ENCODE measurements at regions not wholly inside any gene's neighbourhood (a gene's known extent, or its start where the extent isn't known, plus 50 kb on each side); places are given as distances from the start of the nearest gene placed in this dataset.

- TF ChIP-seq, protein P1, sequence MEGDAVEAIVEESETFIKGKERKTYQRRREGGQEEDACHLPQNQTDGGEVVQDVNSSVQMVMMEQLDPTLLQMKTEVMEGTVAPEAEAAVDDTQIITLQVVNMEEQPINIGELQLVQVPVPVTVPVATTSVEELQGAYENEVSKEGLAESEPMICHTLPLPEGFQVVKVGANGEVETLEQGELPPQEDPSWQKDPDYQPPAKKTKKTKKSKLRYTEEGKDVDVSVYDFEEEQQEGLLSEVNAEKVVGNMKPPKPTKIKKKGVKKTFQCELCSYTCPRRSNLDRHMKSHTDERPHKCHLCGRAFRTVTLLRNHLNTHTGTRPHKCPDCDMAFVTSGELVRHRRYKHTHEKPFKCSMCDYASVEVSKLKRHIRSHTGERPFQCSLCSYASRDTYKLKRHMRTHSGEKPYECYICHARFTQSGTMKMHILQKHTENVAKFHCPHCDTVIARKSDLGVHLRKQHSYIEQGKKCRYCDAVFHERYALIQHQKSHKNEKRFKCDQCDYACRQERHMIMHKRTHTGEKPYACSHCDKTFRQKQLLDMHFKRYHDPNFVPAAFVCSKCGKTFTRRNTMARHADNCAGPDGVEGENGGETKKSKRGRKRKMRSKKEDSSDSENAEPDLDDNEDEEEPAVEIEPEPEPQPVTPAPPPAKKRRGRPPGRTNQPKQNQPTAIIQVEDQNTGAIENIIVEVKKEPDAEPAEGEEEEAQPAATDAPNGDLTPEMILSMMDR (IDR thresholded peaks at IDR 0.05; ENCODE audit: low read depth, low read length, missing input control) = no peak
- TF ChIP-seq RAD21 (IDR thresholded peaks at IDR 0.05) = no peak
- no peak for TF ChIP-seq YY1 (IDR thresholded peaks at IDR 0.05)
- TF ChIP-seq, protein P2, sequence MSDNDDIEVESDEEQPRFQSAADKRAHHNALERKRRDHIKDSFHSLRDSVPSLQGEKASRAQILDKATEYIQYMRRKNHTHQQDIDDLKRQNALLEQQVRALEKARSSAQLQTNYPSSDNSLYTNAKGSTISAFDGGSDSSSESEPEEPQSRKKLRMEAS (IDR thresholded peaks at IDR 0.05) = no peak
- no peak for TF ChIP-seq TAF1 (conservative IDR thresholded peaks at IDR 0.05)
- no peak for TF ChIP-seq SP1 (IDR thresholded peaks at IDR 0.05)
- TF ChIP-seq, protein P3, sequence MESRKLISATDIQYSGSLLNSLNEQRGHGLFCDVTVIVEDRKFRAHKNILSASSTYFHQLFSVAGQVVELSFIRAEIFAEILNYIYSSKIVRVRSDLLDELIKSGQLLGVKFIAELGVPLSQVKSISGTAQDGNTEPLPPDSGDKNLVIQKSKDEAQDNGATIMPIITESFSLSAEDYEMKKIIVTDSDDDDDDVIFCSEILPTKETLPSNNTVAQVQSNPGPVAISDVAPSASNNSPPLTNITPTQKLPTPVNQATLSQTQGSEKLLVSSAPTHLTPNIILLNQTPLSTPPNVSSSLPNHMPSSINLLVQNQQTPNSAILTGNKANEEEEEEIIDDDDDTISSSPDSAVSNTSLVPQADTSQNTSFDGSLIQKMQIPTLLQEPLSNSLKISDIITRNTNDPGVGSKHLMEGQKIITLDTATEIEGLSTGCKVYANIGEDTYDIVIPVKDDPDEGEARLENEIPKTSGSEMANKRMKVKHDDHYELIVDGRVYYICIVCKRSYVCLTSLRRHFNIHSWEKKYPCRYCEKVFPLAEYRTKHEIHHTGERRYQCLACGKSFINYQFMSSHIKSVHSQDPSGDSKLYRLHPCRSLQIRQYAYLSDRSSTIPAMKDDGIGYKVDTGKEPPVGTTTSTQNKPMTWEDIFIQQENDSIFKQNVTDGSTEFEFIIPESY (IDR thresholded peaks at IDR 0.05) = no peak
- no peak for TF ChIP-seq JUND (IDR thresholded peaks at IDR 0.05)
Observed at GRCh38 chr10:37634351-37634880, 223.0 kb downstream of the ZNF248 start.

Data from liver (tissue), 3 donors.